GM18508 (cell line): ENCODE measurements at regions not wholly inside any gene's neighbourhood (a gene's known extent, or its start where the extent isn't known, plus 50 kb on each side); places are given as distances from the start of the nearest gene placed in this dataset.
A peak's percentile ranks its signal among the peaks of the same experiment; 100 is the strongest.
"Not testable (repeated sequence)": the region's sequence is repeated elsewhere in the genome, so short reads cannot be mapped to it uniquely, and the experiment has no call there.

Experiments used
- ATAC-seq: cut with Tn5 transposase; IDR thresholded peaks from one replicate; pipeline ENCODE4 v1.9.1; 2021; ENCODE audit warnings: moderate number of reproducible peaks; ENCODE audit not compliant: insufficient read depth, unreplicated experiment

DNA sequence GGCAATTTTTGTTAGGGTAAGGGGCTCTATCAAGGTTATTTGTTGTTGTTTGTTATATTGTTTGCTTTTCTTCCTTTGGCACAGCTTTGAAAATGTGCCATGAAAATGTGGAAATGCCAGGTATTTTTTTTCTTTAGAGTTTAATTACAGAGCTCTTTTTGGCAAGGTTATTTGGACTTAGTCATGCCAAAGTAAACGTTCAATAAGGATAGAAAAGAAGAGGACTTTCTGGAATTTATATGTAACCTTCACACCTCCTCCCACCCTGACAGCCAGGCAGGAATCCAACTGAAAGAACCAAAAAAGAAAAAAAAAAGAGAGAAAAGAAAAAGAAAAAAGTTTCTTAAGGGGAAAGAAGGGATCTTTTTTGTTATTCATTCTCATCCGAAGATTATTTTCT, 217.8 kb downstream of the KITLG start:
- no peak for ATAC-seq

DNA sequence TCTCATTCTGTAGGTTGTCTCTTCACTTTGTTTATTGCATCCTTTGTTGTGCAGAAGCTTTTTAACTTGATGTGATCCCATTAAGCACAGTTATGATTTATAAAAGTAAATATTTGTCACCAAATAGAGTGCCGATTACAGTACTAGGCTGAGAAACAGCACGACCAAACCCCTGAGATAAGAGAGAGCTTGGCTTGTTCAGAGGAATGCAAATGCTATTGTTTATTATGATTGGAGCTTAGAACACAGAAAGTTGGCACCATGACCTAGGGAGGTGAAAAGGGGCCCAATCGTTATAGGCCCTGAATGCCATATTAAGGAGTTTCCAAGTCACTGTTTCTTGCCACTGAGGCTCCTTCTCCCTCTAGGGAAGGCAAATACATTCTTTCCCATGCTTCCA, 214.9 kb downstream of the KITLG start:
- no peak for ATAC-seq

DNA sequence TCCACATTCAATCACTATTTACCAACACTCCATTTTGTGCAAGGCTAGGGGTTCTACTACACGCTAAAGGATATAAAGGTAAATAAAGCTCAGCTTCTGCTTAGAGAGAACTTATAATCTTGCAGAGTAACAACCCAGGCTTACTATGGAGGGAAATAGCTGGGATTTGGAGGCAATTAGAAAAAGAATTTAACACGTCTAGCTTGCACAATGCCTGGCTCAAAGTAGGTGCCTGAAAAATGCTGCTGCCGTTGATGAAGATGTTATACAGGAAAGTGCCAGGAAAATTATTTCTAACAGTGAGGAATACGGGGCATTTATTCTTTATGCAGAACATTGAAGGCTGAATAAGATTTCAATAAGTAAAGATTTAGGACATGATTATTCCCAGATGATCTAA, 214.2 kb downstream of the KITLG start:
- no peak for ATAC-seq

DNA sequence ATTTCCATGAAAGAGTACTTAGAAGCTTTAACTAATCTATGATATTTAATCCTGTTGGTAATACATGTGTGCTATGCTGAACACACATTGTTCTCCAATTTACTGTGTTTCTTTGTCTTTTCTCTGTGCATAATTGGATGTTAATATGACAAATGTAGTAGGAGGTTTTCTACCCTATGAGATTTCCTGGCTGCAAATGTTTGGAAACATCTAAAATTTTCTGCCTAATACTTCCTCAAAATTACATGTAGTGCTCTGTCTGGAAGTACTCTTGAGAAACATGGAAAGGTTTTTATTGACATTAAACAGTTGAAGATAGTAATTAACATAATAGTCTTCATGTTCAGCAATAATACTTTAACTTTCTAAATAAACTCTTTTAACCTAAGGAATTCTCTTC, 213.0 kb downstream of the KITLG start:
- ATAC-seq = no peak

DNA sequence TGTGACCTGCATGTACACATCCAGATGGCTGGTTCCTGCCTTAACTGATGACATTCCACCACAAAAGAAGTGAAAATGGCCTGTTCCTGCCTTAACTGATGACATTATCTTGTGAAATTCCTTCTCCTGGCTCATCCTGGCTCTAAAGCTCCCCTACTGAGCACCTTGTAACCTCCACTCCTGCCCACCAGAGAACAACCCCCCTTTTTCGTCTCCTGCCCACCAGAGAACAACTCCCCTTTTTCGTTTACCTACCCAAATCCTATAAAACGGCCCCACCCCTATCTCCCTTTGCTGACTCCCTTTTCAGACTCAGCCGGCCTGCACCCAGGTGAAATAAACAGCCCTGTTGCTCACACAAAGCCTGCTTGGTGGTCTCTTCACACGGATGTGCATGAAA, 212.2 kb downstream of the KITLG start:
- ATAC-seq = not testable (repeated sequence)

DNA sequence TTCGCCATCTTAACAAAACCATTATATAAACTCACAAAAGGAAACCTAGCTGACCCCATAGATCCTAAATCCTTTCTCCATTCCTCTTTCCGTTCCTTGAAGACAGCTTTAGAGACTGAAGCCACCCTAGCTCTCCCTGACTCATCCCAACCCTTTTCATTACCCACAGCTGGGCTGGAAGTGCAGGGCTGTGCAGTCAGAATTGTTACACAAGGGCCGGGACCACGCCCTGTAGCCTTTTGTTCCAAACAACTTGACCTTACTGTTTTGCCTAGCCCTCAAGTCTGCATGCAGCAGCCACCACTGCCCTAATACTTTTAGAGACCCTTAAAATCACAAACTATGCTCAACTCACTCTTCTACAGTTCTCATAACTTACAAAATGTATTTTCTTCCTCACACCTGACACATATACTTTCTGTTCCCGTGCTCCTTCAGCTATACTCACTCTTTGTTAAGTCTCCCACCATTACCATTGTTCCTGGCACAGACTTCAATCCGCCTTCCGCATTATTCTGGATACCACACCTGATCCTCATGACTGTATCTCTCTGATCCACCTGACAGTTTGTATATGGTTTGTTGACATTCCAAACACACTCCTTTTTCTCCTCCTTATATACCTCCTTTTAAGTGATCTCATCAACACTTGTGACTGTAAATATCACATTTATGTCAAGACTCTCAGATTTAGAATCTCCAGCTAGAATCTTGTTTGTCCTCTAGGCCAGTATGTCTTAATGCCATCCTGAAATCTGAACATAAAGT, 208.7 kb downstream of the KITLG start:
- ATAC-seq = no peak

DNA sequence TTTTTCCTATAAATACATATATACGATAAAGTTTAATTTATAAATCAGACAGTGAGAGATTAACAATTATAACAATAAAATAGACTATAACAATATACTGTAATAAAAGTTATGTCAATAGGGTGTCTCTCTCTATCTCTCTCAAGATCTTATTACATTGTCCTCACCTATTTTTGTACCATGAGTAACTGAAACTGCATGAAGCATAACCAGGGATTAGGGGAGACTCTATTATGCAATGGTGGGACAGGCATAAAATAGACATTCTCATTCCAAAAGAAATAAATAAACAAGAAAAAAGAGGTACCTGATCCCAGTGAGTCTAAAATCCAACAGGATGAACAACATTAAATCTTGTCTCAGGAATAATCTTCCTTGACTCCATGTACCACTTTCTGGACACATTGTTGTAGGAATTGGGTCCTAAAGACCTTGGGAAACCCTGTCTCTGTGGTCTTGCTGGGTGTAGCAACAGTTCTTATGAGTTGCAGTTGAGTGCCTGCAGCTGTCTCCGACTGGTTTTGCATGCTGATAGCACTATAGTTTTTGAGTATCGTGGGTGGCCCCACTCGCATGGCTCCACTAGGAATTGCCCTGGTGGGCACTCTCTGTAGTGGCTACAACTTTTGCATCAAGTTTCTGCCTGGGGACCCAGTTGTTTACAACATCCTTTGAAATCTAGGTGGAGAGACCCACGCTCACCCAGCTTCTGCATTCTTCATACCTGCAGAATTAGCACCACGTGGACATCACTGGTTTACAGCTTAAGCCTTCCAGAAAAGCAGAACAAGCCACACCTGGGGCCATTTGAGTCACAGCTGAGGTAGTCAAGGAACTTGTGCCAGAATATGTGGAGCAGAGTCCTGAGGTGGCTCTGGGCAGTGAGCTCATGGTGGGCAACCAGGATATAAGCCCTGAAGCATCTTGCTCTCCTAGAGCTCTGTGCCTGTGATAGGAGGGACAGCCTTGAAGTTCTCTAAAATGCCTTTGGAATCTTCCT, 204.7 kb downstream of the KITLG start:
- no peak for ATAC-seq

DNA sequence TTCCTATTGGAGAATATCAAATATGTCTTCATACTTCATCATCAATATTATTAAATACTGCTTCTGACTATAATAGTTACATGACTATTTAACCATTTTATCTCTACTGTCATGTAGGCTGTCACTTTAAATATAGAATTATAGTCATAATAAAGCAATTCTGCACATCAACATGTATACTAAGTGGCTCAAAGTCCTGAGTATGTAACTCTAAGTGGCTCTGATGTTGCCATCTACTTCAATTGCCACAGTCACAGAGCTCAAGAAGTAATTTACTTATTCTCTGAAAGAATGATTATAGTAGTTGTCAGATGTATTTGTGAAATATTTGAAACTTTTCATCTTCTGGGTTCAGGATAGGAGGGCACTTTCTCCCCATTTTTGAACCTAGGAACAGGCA, 202.3 kb downstream of the KITLG start:
- ATAC-seq = no peak

DNA sequence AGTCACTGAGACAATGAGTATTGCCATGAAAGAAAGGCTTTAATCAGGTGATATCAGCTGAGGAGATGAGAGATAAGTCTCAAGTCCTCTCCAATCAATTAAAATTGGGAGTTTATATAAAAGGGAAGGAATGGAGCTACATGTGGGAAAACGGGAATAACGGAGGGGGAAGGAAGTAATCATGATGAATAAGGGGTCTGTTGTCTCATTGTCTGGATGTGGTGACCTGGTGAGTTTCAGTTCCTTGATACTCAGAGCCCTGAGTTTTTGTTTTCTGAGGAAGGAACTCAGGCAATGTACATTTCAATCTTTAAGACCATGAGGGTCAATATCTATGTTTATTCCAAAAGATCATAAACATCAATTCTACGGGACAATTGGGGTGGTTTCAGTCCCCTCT, 198.8 kb downstream of the KITLG start:
- ATAC-seq = no peak

DNA sequence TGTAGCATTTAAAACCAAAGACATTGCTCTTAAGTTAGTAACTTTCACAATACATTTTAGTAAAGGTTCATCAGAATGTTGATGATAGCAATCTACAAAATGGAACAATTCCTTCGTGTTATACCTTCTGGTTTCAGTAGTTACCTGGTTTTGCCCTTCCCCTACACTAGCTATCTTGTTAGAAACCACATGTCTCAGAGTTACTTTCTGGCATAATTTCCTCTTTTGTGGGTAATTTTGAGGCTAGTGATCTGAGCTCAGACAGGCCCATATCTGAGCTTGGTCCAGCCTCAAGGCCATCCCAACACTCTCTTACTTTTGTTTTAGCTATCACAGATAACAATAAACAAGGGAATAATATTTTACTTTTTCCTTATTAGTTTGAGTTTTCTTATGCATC, 196.9 kb downstream of the KITLG start:
- ATAC-seq = peak; percentile 48

DNA sequence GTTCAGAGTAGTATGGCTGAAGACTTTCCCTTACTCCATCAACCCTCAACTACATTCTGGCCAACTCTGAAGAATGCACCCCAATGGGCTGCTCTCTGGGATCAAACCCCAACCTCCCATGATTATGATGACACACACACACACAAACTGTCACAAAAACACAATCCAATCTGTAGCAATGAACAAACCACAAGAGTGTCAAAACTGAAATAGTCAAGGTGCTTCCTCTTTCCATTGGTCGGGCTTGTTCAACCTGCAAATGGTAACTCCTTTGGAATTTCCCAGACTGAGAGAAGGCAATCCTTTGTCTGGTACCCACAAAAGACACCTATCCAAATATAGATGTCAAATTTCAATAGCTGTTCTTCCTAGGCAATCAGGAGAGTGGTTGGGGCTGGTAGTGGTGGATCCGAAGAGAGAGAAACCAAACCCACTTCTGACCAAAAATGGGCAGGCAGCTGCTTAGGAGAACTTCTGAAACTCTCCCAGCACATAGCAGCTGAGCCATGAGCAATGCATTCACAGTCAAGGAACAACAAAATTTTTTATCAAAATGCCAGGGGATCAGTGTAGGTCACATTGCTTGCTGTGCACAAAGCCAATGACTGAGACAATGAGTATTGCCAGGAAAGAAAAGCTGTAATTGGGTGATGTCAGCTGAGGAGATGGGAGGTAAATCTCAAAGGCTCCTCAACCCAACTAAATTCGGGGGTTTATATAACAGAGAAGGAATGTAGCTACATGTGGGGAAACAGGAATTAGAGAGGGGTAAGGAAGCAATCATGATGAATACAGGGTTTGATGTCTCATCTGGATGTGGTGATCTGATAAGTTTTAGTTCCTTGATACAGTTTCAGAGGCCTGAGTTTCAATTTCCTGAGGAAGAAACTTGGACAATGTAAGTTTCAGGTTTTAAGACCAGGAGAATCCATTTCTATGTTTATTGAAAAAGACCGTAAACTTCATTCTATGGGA, 191.4 kb downstream of the KITLG start:
- ATAC-seq = no peak

DNA sequence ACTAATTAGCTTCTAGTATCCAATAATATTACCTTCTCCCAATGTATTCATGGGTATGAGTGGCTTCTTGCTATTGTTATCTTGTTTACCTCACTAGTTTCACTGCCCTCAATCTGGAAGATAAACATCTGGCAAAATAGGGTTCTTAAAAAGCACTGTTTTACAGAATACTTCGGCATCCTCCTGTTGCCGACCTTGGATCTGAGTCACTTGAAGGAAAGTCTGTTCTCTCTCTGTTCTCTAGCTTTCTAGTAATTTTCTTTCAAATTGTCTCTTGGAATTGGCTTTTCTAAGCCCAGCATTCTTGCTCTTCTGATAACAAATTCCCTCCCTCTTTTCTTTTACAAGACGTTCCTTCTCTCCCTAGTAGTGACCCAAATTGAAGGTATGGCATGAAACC, 189.5 kb downstream of the KITLG start:
- ATAC-seq = no peak

DNA sequence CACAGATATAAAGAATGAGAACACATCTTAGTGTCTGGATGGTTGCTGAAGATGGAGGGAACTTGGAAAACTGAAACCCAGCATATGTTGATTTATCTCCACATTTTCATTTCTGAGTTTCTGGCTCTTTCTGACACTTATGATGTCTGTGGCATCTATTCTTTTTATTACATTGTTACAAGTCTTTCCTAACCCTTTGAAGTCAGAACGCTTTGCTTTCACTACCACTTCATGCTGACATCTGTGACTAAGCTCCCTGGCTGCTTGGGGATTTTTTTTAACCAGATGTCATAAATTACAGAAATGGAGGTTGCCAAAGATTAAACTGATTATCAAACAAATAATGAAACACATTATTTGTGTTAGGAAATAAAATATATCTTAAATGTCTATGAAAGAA, 188.7 kb downstream of the KITLG start:
- peak; percentile 76 for ATAC-seq

DNA sequence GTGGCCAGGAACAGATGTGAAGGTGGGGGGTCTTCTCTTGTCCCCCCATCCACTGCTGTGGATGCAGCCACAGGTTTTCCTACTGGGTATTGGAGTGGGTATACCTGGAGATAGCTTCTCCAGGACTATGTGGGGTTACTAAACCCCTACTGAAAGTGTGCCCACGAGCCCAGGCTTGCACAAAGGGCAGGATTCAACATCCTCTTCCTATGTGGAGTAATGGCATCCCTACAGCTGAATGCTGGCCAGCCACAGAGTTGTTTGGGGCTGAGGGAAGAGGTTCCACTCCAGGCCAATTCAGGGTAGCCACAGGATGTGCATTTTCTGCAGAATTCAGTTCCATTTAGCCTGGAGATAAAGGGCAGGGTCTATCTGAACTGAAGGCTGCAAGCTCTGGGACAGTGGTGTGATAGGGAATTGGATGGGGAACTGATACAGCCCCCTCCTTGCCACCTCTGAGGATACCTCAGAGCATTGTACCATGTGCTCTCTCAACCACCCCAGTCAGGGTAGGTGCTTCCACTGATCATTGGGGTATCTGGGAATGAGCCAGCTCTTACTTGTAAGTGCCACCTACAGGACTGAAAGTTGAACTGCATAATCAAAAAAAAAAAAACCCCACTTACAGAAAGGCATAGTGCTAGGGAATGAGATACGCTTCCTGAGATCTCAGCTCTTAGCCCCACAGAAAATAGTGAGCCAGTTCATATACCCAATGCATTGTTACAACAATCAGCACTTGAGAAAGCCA, 187.1 kb downstream of the KITLG start:
- no peak for ATAC-seq

DNA sequence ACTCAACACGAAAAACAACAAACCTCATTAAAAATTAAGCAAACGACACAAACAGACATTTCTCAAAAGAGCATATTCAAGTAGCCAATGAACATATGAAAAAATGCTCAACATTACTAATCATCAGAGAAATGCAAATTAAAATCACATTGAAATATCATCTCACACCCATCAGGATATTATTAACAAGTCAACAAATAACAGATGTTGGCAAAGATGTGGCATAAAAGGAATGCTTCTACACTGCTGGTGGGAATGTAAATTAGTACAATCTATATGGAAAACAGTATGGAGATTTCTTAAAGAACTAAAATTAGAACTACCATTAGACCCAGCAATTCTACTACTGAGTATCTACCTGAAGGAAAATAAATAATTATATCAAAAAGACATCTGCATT, 182.2 kb downstream of the KITLG start:
- ATAC-seq = no peak

DNA sequence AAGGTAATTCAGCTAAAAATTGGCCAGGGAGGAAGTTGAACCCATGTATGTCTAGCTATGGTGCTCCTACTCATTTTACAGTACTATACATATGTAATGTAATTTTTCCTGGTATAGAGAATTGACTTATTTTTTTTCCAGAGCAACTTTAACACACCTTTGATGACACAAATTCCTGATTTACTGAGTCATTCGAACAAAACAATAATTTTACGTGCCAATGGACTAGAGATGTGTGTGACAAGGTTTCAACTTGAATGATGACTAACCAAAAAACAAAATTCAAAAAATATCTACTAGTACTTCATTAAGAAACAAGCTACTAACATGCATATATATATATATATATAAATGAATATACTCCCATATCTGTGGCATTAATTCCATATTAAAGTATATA, 180.5 kb downstream of the KITLG start:
- ATAC-seq = no peak

DNA sequence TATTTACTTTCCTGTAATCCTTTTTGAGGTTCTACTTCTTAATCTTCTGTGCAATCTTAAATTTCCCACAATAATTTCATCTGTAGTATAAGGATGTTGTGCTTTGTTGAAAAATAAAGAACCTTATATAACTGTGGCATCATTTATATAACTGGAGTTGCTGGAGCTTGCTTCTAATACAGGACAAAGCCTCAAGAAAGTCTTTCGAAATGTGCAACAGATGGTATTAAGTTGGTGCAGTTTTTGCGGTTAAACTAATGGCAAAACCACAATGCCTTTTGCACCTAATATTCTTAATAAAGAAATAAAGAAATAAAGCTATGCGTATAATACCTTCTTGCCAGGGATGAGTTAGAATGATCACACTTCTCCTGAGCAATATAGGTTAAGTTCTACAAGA, 180.0 kb downstream of the KITLG start:
- no peak for ATAC-seq

DNA sequence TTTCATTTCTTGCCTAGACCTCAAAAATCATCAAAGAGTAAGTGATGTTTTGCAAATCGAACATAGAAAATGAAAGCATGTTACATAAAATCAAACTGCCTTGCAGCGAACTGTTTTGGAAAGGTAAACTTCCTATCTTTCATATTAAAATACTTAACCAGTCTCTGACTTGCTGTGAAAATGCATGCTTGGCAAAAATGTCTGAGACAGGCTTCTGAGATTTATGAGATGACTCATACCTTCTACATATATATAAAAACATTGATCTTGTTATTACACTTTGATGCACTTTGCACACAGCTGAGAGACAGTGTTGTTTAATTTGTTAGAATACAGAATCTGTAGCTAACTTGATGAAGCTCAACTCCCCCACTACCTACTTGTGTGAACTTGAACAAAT, 179.1 kb downstream of the KITLG start:
- ATAC-seq = no peak

DNA sequence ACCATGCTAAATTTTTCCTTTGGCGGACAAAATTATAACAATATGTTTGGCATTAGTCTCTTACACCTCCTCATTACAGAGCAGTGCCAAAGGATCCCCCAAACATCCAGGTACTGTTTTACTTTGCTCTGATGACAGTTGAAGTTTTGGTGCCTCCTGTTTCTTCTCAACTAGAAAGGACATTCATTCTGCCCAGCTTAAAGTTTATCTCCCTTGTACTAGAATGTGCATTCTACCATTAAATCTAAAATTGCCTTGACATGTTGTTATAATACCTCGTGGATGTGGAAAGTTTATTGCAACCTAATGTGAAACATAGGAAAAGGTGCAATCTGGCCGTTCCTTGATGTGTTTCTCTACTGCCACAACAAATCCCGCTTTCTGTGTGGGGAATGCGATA, 173.4 kb downstream of the KITLG start:
- ATAC-seq = no peak

DNA sequence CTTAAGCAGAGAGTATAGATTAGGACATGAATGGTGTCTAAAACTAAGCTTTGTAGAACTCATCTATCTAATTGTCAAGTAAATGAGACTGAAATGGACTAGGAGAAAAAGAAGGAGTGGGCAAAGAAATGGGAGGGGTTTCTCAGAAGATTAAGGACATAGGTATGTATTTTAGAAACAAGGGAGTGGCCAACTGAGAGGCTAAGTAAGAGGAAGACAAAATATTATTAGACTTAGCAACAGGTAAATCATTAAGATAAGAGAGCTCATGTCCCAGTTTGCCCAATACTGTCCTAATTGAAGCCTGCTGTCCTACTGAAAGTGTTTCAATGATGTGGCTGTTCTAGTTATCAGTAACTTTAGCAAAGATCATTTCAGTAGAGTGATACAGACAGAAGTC, 171.4 kb downstream of the KITLG start:
- no peak for ATAC-seq
